ENCODE measurements at regions not wholly inside any gene's neighbourhood (a gene's known extent, or its start where the extent isn't known, plus 50 kb on each side); places are given as distances from the start of the nearest gene placed in this dataset.

GRCh38 chr2:215755641-215756345 lies 257.6 kb downstream of the MREG start (continued):
- TF ChIP-seq ATF6 (CRISPR knock-in tag; IDR thresholded peaks at IDR 0.05) (no peak), ZNF416 (CRISPR knock-in tag; IDR thresholded peaks at IDR 0.05) (no peak), ZNF317 (CRISPR knock-in tag; IDR thresholded peaks at IDR 0.05; ENCODE audit: borderline replicate concordance, low read depth) (no peak), ZNF671 (CRISPR knock-in tag; IDR thresholded peaks at IDR 0.05) (no peak), ERG (CRISPR knock-in tag; IDR thresholded peaks at IDR 0.05) (no peak), PRRX2 (CRISPR knock-in tag; IDR thresholded peaks at IDR 0.05) (no peak), HMGXB4 (CRISPR knock-in tag; IDR thresholded peaks at IDR 0.05) (no peak), HMGA2 (CRISPR knock-in tag; IDR thresholded peaks at IDR 0.05) (no peak), MYBL2 (CRISPR knock-in tag; IDR thresholded peaks at IDR 0.05) (no peak)

GRCh38 chr2:215754546-215754945 lies 258.8 kb downstream of the MREG start:
- DNase-seq (ENCODE audit: low spot score) (no peak), ATAC-seq (no peak)
- Mint-ChIP-seq H3K27me3 (ENCODE audit: low read depth) (no peaks in the 10 kb centered on the region), H3K4me3 (no peak overlapping the region), H3K27ac (no peak overlapping the region), H3K36me3 (no peaks in the 10 kb centered on the region), H3K9me3 (peaks cover 6% of the 10 kb centered on the region), H3K4me1 (peaks cover 3% of the 10 kb centered on the region)
- POLR2A ChIA-PET, result no interaction called here
- CTCF ChIA-PET, result no interaction called here
- TF ChIP-seq CREM (CRISPR knock-in tag; IDR thresholded peaks at IDR 0.05) (no peak), ZNF512 (CRISPR knock-in tag; IDR thresholded peaks at IDR 0.05; ENCODE audit: borderline replicate concordance) (no peak)

- Mint-ChIP-seq H3K4me3 (no peak overlapping the region), H3K4me1 (peaks cover 3% of the 10 kb centered on the region), H3K27me3 (ENCODE audit: low read depth) (no peaks in the 10 kb centered on the region), H3K9me3 (peaks cover 6% of the 10 kb centered on the region), H3K36me3 (no peaks in the 10 kb centered on the region), H3K27ac (no peak overlapping the region)
- no peak for DNase-seq (ENCODE audit: low spot score)
- ChIA-PET CTCF (no interaction called here), POLR2A (no interaction called here)
- ATAC-seq, result no peak
- no peak for TF ChIP-seq SP1 (CRISPR knock-in tag; conservative IDR thresholded peaks at IDR 0.05)
- TF ChIP-seq PRRX2 (CRISPR knock-in tag; IDR thresholded peaks at IDR 0.05), result no peak
- TF ChIP-seq NR3C1 (CRISPR knock-in tag; conservative IDR thresholded peaks at IDR 0.05; ENCODE audit: low read depth), result no peak
- TF ChIP-seq ZNF232 (CRISPR knock-in tag; IDR thresholded peaks at IDR 0.05), result no peak
- TF ChIP-seq ZSCAN18 (CRISPR knock-in tag; IDR thresholded peaks at IDR 0.05), result no peak
- no peak for TF ChIP-seq ZNF416 (CRISPR knock-in tag; IDR thresholded peaks at IDR 0.05)
These were observed 259.5 kb downstream of the MREG start for GRCh38 chr2:215753808-215754207.
